ENCODE measurements at regions not wholly inside any gene's neighbourhood (a gene's known extent, or its start where the extent isn't known, plus 50 kb on each side); places are given as distances from the start of the nearest gene placed in this dataset.

DNA sequence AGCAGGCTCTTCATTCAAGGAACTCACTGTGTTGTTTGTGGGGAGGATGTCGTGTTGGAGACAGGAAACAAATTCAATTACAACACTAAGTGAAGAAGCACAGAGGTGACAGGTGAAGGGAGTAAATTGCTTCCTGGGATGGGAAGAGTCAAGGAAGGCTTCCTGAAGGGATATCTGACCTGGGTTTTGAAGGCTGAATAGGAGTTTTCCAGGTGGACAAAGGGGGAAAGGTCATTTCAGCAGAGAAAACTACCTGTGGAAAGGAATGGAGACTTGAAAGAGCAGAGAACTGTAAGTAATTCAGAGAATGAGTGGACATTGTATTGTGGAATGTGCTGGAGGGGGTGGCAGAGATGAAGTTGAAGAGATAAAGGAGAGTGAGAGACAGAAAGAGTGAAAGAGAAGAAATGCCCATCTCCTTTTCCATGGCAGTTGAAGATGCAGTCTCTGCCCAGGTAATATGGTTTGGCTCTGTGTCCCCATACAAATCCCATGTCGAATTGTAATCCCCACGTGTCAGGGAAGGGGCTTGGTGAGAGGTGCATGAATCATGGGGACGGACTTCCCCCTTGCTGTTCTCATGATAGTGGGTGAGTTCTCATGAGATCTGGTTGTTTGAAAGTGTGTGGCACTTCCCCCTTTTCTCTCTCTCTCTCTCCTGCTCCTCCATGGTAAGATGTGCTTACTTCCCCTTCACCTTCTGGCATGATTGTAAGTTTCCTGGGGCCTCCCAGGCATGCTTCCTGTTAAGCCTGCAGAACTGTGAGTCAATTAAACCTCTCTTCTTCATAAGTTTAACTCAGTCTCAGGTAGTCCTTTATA lies 205.7 kb upstream of the BCOR start:
- no peak for DNase-seq

DNA sequence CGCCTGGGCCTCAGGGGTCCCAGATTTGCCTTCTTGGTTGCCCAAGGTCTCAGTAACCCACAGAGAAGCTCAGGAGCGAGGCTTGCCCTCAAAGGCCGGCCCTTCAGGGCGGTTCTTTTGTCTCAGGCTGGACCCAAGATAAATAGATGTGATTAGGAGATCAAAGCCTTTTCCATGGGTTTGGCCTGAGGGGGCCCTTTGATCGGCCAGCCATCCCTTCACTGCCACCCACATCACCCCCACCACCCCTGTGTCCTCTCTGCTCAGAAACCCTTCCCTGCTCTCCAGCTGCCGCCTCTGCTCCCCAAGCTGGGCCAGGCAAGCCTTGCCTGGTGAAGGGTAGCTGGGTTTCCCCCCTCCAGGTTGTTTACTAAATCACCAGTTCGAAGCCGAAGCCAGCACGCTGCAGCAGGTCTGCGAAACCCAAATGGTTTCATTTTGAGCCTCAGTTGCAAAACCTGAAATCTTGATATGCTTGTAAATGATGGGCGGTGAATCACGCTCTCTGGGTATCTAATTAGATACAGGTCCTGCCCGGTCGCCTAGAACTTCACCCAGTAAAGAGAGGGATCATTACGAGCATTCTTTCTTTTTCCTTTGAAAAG lies 202.6 kb upstream of the BCOR start:
- no peak for DNase-seq

DNA sequence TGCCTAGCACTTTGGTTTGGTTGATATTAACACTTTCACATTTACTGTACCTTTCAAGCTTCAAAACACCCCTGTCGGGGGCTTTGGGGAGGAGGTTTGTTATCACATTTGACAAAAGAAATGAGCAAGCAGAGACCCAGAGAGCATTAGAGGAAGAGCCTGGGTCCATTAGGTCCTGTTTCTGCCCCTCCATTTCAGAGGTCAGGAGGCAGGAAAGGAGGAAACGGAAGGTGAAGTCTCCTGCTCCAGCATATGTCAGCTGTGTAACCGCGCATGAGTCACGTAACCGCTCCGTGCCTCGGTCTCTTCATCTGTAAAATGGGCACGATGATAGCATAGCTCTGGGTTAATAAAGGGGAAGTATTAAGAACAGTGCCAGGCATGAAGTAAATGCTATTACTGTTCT lies 201.9 kb upstream of the BCOR start:
- DNase-seq: no peak

DNA sequence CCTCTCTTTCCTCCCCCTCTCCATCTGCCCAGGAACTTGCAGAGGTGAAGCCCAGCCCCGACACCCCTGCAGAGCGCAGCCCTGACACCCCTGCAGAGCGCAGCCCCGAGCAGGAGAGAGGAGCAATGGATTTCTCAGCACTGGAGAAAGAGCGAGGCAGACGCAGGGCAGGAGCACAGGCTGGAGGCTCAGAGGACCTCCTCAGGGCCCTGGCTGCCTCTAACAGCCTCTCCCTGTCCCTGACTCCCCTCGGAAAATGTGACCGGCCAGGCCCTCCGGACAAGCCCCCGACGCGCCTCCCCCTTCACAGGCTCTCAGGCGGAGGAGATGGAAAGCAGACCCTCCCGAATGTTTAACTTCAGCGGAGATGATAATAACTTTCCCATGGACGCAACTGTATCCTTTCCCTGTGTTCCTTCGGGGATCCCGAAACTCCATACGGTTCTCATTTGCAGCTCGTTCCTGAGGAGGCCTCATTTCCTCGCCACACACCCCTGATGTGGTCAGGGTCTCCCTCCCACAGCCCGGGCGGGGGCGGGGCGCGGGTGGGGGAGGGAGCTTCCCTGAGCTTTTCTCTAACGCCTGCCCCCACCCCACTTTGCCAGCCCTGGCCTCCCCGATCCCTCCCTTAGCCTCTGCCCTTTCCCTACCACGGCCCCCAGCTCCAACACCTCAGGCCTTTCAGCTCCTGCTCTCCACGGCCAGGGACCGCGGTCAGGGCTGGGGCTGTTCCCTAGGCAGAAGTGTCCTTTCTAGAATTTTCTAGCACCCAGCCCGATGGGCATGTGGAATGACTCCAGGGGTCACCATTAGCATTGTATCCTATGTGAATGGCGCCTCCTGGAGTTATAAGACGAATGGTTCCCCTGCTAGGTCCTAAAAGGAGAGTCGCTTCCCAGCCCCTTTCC lies 201.1 kb upstream of the BCOR start:
- no peak for DNase-seq

DNA sequence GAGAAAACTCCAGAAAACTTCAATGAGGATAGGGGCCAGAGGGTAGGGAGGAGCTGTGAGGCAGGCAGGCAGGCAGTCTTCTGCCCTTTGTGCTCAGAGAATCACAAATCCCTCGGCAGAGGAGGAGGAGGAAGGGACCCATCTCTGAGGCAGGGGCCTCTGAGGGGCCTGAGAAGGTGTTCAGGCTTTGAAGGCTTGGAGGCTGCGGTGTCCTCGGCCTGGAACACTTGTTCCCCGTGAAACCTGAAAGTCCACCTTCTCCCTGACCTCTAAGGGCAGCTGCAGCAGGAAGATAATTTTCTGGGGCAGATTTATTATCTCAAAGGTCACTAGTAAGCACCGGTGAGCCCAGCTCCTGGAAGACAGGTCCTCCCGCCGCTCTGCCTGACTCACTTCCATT lies 200.3 kb upstream of the BCOR start:
- no peak for DNase-seq

DNA sequence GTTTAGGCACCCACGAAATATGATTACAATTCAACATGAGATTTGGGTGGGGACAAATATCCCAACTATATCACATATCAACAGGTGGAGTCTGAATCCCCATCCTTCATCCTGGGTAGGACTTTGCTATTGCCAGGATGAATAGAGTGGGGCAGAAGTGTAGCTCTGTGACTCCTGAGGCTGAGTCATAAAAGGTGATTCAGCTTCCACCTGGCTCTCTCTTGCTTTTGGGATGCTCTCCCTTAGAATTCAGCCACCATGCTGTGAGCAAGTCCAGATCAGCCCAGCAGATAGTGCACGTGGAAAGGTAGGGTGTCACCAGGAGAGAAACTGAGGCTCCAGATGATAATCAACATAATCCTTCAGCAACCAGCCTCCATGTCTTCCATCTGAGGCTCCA lies 193.8 kb upstream of the BCOR start:
- no peak for DNase-seq

DNA sequence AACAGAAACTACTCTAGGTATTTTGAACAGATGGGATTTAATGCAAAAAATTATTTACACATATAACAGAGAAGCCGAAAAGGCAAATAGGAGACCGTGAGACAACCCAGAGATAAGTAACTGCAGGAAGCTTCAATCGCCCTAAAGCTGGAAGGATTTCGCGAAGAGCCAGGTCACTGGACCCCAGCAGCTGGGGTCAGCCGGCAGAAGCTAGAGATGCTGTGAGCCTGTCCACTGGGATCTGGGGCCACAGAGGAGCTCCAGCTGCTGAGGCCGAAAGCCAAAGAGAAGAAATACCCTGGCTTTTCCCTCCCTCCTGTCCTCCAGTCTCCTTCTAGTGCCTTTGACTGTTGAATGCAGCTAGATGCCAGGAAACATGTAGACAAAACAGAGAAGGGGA lies 192.8 kb upstream of the BCOR start:
- DNase-seq: no peak

DNA sequence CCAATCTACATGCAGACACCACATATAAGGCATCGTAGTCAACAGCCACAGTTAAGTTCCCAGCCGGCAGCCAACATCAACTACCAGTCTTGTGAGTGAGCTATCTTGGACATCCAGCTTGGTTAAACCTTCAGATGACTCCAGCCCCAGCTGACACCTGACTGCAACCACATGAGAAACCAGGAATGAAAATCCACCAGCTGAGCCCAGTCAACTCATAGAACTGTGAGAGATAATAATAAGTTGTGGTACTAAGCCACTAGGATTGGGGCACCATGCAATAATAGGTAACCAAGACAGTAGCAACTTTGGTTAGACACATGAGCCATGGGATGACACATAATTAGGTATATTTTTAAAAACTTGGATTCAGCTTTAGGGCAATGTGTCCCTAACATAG lies 188.1 kb upstream of the BCOR start:
- no peak for DNase-seq

DNA sequence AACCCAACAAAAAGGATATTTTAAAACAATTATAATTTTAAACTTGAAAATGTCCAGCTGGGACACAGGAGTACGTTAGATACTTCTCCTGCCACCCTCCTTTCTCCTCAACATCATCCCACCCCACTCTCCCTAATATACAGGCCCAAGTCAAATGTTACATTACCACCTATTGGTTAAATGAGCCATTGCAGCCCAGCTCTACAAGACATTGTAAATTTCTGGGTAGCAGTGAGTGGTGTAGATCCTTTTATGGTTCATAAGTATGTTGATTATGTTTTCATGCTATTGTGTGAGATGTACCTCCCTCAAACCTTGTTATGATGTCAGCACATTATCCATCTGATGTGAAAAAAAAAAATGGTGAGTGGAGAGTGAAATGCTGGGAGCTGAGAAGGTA lies 187.1 kb upstream of the BCOR start:
- DNase-seq: no peak

DNA sequence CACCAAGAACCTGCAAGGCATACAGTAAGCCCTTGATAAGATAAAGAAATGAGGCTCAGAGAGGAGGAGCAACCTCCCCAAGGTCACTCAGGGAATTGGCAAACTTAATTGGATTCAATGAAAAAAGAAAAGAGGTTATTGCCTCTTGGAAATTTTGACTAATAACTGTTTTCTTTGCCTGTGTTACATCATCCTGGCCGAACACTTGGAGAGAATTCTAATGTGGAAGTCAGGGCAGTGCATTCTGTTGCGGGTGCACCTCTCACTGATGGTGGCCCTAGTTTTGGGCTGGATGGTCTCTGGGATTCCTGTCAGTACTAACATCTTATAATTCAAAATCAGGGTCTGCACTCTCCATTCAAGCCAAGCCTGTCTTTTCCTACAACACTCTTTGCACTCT lies 186.2 kb upstream of the BCOR start:
- no peak for DNase-seq

DNA sequence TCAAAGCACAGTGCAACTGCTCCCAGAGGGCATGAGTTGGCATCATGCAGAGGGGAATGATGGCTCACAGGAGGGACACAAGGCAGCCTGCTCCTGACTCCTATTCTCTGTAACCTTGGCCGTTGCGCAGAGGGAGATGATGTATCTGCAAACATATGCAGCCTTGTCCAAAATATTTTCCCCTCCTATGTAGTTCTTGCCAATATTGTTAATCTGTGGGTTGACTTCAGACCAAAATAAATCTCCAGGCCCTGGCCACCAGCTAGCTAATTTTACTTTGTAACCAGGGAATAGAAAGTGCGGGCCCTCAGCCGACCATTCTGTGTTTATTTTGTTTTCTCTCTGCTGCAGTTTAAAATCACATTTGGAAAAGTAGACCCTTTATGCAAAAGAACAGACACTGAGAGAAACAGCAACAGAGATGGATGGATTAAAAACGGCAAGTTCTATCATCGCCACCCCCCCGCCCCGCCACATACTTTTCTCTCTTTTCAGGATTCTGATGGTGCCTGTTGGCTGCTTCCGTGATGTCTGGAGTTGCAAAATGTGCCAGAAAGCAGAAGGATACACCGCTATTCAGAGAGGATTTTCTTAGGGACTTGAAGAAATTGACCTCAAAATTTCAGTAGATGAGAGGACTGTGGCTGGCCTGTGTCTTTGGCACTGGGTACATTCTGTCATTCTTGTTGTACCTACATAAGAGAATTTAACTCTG lies 185.3 kb upstream of the BCOR start:
- no peak for DNase-seq

DNA sequence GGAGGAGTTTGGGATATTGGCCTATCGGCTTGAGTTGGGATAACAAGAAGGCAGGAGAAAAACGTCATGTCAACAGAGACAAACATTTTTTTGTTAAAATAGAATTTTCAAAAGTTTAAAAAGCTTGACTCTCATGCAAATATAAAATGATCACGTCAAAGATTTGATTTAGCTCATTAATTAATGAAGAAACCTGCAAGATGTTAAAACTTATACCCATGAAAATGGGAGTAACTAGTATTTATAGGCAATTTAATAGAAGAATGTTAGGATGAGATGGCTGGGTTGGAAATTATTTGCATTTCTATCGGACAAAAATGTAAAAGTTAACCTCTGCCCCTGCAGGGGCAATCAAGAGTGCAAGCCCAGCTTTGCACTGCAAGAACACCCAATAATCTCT lies 184.6 kb upstream of the BCOR start:
- DNase-seq: no peak

DNA sequence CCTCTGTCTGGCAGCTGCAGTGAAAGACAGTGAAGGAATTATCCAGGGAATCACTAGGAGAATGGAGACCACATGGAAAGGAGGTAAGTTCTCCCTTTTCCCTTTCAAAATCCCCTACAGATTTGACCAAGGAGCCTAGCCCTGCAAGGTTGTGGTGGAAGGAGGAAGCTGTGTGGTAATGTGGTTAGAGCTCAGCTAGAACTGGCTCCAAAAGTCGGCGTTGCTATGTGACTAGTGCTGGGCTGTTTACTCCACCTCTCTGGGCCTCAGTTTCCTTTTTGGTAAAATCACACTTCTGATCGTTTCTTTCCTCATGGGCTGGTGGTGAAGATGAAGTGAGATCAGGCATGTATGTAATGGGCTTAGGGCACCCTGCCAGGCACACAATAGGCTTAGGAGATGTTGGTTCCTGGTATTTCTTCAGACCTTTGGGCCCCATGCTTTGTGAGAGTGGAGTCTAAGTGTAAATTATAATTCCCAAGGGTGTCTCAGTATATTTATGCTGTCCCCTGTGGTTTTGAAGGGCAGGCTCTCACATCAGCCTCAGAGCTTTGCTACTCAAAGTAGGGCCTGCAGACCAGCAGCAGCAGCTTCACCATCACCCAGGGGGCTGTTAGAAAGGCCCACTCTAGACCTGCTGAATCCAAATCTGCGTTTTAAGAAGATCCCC lies 183.7 kb upstream of the BCOR start:
- DNase-seq: no peak

DNA sequence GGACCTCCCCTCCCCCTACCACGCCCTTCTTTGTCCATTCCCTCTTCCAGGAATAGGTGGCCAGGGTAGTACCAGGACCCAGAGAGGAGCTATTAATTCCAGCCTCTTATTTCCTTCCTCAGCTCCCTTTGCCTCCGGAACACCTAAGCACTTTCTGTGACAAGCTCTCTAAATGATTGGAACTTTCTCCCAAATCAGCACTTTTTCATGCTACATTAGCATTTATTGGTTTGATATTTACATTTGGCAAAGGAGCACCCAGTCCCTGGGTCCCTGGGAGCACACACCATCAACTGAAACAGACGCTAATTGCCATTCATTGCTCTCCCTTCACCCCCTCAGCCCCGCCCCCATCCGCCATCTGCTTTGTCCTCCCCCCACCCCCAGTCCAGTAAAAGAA lies 182.0 kb upstream of the BCOR start:
- no peak for DNase-seq

DNA sequence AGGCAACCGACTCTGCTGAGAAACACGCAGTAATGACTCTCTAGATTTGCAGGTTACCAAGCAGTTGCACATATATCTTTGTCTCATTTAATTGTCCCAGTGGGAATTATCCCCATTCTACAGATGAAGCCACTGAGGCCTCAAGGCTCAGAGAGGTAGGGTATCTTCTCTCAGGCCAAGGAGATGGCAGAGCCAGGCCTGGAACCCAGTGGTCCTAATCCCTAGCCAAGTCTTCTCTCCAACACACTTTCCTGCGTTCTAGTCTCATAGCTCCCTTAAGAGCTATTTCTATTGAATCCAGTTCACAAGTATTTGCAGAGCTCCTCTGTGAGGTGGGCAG lies 181.3 kb upstream of the BCOR start:
- DNase-seq: no peak

DNA sequence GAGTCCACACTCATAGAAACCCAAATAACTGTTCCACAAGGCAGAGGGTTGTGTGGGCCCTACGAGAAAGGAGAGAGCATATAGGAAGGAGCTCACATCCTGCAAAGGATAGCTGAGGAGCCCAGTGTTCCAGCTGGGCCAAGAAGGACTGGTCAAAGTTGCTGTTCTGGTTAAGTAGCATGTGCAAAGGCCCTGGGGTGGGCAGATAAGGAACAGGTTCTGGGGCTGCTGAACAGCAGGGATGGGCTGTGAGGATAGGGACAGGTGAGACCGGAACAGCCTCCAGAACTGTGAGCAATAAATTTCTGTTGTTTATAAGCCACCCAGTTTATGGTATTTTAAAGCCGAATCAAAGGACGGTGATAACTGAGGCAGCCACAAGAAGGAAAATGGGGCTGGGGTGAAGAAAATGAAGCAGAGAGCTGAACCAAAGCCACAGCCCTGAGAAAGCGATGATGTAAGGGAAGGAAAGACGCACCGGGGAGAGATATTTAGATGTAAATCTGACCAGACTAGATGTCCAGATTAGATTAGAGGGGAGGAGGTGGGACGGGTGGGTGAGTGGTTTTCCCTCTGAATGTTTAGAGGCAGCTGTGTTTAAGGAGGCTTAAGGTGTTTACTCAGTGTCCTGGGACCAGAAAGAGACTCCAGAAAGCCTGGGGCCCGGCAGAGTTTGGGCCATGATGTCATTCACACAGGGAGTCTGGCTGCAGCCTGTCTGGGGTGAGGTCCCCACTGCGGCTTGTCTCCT lies 180.8 kb upstream of the BCOR start:
- DNase-seq: no peak

DNA sequence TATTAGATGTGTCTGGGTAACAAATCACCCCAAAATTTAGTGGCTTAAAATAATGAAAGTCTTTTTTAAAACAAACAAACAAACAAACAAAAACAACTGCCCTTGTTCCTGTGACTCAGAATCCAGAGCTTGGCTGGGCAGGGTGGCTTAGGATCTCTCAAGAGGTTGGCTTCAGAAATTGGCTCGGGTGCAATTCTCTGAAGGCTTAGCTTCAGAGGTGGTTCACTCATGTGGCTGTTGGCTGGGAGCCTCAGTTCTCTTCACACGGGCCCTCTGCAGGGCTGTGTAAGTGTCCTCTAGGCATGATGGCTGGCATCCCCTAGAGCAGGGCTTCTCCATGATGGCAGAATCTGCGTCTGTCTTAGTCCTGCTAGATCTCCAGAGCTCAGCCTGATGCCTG lies 179.9 kb upstream of the BCOR start:
- DNase-seq: no peak

DNA sequence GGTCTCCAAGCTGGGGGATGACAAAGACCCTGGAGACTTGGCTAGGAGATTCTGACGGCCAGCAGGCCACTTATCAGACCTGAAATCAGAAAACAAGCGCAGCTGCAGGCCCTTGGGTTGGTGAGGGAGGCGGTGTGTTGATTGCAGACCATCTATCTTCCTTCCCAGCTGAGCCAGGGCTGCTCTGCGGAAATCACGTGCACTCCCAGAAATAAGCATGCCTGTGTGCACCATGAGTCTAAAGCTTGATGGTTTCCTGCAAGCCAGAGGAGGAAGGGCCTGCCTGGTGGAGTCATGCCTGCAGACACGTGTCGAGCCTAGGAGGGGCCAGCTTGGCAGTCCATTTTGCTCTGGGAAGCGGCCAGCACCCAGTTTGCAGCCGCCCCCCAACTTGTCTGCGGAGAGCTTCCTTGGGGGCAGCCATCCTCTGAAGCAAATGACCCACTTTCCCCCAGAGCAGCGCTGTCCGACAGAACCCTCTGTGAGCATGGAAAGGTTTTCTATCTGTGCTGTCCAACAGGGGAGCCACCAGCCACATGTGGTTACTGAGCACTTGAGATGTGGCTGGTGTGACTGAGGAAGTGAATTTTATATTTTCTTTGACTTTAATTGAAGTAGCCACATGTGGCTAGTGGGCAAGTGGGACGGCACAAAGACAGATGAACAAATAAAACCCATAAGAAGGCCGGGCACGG lies 175.7 kb upstream of the BCOR start:
- DNase-seq: no peak

DNA sequence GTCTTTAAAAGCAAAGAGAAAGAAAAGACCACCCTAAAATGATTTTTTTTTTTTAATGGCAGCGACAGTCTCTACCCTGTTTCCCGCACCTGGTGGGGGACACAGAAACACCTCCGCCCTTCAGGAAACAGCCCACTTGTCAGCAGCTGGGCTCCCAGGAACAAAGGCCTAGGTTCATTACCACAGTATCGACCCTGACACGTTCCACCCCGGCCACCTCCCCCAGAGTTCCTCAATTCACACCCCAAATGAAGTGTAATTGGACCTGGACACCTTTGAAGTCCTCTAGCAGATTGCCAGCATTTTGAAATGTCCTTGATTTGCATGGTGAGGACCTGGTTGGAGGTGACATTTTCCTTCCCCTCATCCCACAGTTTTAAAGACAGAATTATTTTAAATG lies 175.0 kb upstream of the BCOR start:
- no peak for DNase-seq

DNA sequence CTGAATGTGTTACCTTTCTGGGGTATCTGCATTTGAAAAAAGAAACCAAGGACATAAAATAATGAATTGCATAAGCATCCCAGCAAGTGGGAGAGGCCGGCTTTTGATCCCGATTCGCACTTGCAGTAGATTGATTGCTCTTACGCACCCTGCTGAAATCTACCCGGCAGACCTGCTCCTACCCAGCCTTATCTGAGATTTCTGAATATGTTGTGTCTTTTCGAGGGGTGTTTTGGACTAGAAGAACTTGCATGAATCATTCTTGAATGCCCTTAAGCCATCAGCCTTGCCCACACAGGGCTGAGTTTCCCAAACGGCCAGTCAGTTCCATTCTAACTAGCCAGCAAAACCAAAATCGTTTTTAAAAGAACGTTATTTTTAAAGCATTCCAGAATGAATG lies 174.4 kb upstream of the BCOR start:
- no peak for DNase-seq

DNA sequence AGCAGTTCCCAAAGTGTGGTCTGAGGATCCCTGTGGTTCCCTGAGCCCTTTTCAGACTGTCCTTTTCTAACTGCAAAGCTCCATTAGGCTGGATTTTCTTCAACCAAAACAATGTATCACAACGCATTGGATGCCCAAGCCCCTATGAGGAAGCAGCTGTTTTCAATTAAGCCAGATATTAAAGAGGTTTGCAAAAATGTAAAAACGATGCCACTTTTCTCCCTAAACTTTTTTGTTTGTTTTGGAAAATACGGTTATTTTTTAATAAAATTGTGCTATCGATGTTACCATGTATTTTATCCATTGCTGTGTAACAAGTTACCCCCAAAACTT lies 170.4 kb upstream of the BCOR start:
- no peak for DNase-seq
